ENCODE measurements at regions not wholly inside any gene's neighbourhood (a gene's known extent, or its start where the extent isn't known, plus 50 kb on each side); places are given as distances from the start of the nearest gene placed in this dataset.
"Not testable (repeated sequence)": the region's sequence is repeated elsewhere in the genome, so short reads cannot be mapped to it uniquely, and the experiment has no call there.

DNA sequence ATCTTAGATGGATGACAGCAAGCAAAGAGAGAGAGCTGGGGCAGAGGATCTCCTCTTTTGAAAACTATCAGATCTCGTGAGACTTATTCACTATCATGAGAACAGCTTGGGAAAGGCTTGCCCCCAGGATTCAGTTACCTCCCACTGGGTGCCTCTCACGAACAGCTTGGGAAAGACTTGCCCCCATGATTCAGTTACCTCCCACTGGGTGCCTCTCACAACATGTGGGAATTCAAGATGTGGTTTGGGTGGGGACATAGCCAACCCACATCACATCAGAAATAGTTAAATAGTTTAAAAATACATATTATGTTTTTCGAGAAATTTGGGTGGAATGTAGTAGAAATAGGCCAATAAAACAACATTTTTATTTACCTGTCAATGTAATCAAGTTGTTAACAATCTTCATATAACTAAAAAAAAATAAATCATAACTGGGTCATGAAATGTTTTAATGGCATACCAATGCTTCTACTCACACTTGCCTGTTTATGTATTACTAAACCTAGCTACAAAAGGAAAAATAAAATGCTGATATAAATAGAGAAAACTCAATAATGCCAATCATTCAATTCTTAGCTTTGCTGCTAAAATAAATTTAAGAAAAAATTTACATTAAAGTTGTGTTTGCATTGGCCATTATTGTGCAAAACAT is 608.9 kb downstream of the SUCLG1 start:
- no peaks in the 10 kb centered on the region for H3K4me1 Mint-ChIP-seq
- H3K27me3 Mint-ChIP-seq, result no peaks in the 10 kb centered on the region
- H3K9me3 Mint-ChIP-seq, result peaks cover 0 to 5% of the 10 kb centered on the region in 2 donors
- no peak overlapping the region for H3K4me3 Mint-ChIP-seq
- H3K27ac Mint-ChIP-seq, result no peak overlapping the region
- no peak for DNase-seq
- ATAC-seq, result no peak

- no peak overlapping the region for H3K27ac Mint-ChIP-seq
- no peaks in the 10 kb centered on the region for H3K27me3 Mint-ChIP-seq
- no peak overlapping the region for H3K4me3 Mint-ChIP-seq
- no peaks in the 10 kb centered on the region for H3K4me1 Mint-ChIP-seq
- H3K9me3 Mint-ChIP-seq, result no peaks in the 10 kb centered on the region
- no peak for ATAC-seq
- no peak for DNase-seq
Observed at GRCh38 chr2:83844490-83844889, 614.6 kb downstream of the SUCLG1 start.

GRCh38 chr2:83842421-83842820 is 616.7 kb downstream of the SUCLG1 start:
- Mint-ChIP-seq H3K4me1 (no peaks in the 10 kb centered on the region), H3K27me3 (no peaks in the 10 kb centered on the region), H3K27ac (no peak overlapping the region), H3K4me3 (no peak overlapping the region), H3K9me3 (no peaks in the 10 kb centered on the region)
- no peak for ATAC-seq
- DNase-seq, result no peak

- no peaks in the 10 kb centered on the region for H3K27me3 Mint-ChIP-seq
- DNase-seq (no peak), ATAC-seq (no peak)
- H3K4me3 Mint-ChIP-seq, result no peak overlapping the region
- no peaks in the 10 kb centered on the region for H3K4me1 Mint-ChIP-seq
- no peak overlapping the region for H3K27ac Mint-ChIP-seq
- H3K9me3 Mint-ChIP-seq, result no peaks in the 10 kb centered on the region
Observed at GRCh38 chr2:83837823-83838222, 621.3 kb downstream of the SUCLG1 start.

DNA sequence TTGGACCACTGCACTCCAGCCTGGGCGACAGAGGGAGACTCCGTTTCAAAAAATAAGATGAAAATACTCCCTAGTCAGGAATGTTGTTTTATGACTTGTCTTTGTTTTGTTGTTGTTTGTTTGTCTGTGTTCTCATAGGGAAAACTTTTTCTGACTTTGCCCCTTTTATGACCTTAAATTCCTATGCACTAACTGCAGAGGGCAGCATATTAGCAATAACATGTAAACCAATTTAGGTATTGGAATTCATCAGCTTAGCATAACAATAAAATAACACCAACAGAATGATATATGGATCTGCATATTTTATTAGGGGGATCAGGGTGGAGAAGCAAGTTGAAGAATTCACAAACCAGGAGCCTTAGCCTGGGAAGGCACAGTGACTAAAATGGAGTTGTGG is 631.5 kb downstream of the SUCLG1 start:
- Mint-ChIP-seq H3K27ac (no peak overlapping the region), H3K4me3 (no peak overlapping the region), H3K27me3 (no peaks in the 10 kb centered on the region), H3K9me3 (no peaks in the 10 kb centered on the region), H3K4me1 (no peaks in the 10 kb centered on the region)
- DNase-seq, result no peak
- ATAC-seq, result no peak

- Mint-ChIP-seq H3K4me1 (no peaks in the 10 kb centered on the region), H3K4me3 (no peak overlapping the region), H3K27me3 (no peaks in the 10 kb centered on the region), H3K27ac (no peak overlapping the region), H3K9me3 (no peaks in the 10 kb centered on the region)
- DNase-seq (no peak), ATAC-seq (no peak)
Observed at GRCh38 chr2:83826577-83826976, 632.5 kb downstream of the SUCLG1 start.

GRCh38 chr2:83823229-83823628 is 635.9 kb downstream of the SUCLG1 start:
- H3K4me1 Mint-ChIP-seq, result no peaks in the 10 kb centered on the region
- peak; percentile 26 for ATAC-seq
- H3K9me3 Mint-ChIP-seq, result no peaks in the 10 kb centered on the region
- DNase-seq, result no peak
- no peak overlapping the region for H3K27ac Mint-ChIP-seq
- H3K4me3 Mint-ChIP-seq, result no peak overlapping the region
- no peaks in the 10 kb centered on the region for H3K27me3 Mint-ChIP-seq

DNA sequence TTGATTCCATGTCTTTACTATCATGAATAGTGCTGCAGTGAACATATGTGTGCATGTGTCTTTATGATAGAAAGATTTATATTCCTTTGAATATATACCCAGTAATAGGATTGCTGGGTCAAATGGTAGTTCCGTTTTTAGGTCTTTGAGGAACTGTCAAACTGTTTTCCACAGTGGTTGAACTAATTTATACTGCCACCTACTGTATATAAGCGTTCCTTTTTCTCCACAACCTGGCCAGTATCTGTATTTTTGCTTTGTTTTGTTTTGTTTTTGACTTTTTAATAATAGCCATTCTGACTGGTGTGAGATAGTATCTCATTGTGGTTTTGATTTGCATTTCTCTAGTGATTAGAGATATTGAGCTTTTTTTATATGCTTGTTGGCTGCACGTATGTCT is 641.6 kb downstream of the SUCLG1 start:
- H3K4me1 Mint-ChIP-seq, result no peaks in the 10 kb centered on the region
- no peaks in the 10 kb centered on the region for H3K9me3 Mint-ChIP-seq
- no peak overlapping the region for H3K4me3 Mint-ChIP-seq
- no peak overlapping the region for H3K27ac Mint-ChIP-seq
- DNase-seq, result no peak
- no peak for ATAC-seq
- no peaks in the 10 kb centered on the region for H3K27me3 Mint-ChIP-seq

DNA sequence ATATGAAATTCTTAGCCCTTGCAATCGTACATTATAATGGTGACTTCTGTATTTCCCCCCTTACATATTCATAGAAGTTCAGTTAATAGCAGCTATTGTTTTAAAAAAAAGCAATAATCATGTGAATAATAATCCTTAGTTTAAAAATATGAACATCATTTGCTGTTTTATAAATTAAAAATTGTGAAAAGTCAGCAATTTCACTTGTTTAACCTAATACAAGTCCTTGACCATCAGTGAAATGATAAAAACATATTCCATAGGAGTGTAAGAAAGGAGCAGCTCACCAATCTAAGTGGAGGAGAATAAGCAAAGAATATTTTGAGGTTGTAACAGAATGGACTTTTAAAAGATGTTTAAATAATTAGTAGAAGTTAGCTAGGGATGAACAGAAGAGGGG is 650.2 kb downstream of the SUCLG1 start:
- ATAC-seq (no peak), DNase-seq (no peak)
- no peak overlapping the region for H3K4me3 Mint-ChIP-seq
- H3K4me1 Mint-ChIP-seq, result no peaks in the 10 kb centered on the region
- no peaks in the 10 kb centered on the region for H3K27me3 Mint-ChIP-seq
- no peaks in the 10 kb centered on the region for H3K9me3 Mint-ChIP-seq
- no peak overlapping the region for H3K27ac Mint-ChIP-seq

DNA sequence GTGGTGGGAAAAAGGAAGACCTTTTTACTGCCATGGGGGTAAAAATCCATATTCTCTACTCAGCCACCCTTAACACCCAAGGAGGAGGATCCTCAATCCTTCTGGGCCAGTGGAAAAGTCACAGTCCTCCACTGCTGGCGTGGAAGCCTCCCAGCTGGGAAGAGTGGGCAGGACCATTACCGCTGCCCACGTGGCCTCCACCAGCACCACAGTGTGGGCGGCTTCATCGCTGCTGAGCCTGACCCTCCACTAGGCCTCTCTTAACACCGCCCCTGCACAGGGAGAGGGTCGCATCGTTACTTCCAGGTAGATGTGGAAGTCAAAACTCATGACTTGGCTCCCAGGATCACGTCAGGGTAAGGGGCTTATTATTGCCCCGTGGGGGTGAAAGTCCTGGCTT is 656.5 kb downstream of the SUCLG1 start:
- Mint-ChIP-seq H3K27me3 (no peaks in the 10 kb centered on the region), H3K9me3 (peaks cover 0 to 5% of the 10 kb centered on the region in 2 donors), H3K4me3 (no peak overlapping the region), H3K27ac (no peak overlapping the region), H3K4me1 (no peaks in the 10 kb centered on the region)
- no peak for DNase-seq
- ATAC-seq, result no peak

DNA sequence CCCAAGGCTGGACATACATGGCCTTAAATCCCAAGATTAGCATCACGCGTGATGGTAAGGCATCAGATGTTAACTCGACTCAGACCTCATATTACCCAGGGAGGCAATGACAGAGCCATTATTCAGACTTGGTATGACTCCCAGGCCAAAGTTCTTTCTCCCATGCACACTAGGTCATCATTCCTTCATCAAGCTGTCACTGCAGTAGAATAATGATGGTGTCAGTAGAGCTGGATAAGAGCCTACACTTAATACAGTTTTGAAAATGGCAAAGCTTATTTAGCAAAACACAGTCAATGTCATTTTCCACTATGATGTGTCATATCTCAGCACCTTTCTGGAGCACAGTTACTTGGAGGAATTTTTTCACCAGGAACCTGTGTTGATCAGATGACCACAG is 663.3 kb downstream of the SUCLG1 start:
- Mint-ChIP-seq H3K4me1 (no peaks in the 10 kb centered on the region), H3K27me3 (no peaks in the 10 kb centered on the region), H3K4me3 (no peak overlapping the region), H3K27ac (no peak overlapping the region), H3K9me3 (no peaks in the 10 kb centered on the region)
- DNase-seq (no peak), ATAC-seq (no peak)

GRCh38 chr2:83790467-83790866 is 668.6 kb downstream of the SUCLG1 start:
- not testable (repeated sequence) for H3K4me1 Mint-ChIP-seq, H3K27ac Mint-ChIP-seq, H3K4me3 Mint-ChIP-seq, ATAC-seq, DNase-seq, H3K9me3 Mint-ChIP-seq, H3K27me3 Mint-ChIP-seq

GRCh38 chr2:83789674-83790073 is 669.4 kb downstream of the SUCLG1 start:
- H3K4me1 Mint-ChIP-seq, ATAC-seq, DNase-seq, H3K27ac Mint-ChIP-seq, H3K9me3 Mint-ChIP-seq, H3K27me3 Mint-ChIP-seq, H3K4me3 Mint-ChIP-seq: not testable (repeated sequence)

DNA sequence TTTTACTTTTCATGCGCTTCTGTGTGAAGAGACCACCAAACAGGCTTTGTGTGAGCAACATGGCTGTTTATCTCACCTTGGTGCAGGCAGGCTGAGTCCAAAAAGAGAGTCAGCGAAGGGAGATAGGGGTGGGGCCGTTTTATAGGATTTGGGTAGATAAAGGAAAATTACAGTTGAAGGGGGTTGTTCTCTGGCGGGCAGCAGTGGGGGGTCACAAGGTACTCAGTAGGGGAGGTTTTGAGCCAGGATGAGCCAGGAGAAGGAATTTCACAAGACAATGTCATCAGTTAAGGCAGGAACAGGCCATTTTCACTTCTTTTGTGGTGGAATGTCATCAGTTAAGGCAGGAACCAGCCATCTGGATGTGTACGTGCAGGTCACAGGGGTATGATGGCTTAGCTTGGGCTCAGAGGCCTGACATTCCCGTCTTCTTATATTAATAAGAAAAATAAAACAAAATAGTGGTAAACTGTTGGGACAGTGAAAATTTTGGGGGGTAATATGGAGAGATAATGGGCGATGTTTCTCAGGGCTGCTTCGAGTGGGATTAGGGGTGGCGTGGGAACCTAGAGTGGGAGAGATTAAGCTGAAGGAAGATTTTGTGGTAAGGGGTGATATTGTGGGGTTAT is 670.0 kb downstream of the SUCLG1 start:
- ATAC-seq, H3K4me3 Mint-ChIP-seq, H3K4me1 Mint-ChIP-seq, H3K27ac Mint-ChIP-seq, H3K9me3 Mint-ChIP-seq, DNase-seq, H3K27me3 Mint-ChIP-seq: not testable (repeated sequence)

DNA sequence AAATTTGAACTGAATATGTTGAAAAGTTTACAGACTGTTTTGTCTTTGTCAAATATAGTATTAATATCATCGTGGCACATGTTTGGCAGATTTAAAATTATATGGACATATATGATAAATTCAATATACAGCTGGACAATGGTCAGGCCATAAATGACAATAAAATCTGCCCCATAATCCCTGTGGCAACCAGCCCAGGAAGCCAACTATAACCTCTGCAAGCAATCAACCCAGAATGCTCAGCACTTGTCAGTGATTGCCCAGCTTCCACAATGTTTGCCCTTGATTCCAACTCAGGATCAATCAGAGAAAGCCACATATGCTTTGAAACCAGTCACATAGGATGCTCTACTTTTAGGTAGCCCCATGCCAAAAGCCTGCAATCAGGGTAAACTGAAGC is 671.9 kb downstream of the SUCLG1 start:
- ATAC-seq (no peak), DNase-seq (no peak)
- Mint-ChIP-seq H3K27ac (no peak overlapping the region), H3K27me3 (no peaks in the 10 kb centered on the region), H3K4me1 (no peaks in the 10 kb centered on the region), H3K4me3 (no peak overlapping the region), H3K9me3 (no peaks in the 10 kb centered on the region)

GRCh38 chr2:83786140-83786539 is 672.9 kb downstream of the SUCLG1 start:
- Mint-ChIP-seq H3K27ac (no peak overlapping the region), H3K27me3 (no peaks in the 10 kb centered on the region), H3K9me3 (peaks cover 0 to 9% of the 10 kb centered on the region in 2 donors), H3K4me3 (no peak overlapping the region), H3K4me1 (no peaks in the 10 kb centered on the region)
- ATAC-seq (no peak), DNase-seq (no peak)

- no peak for DNase-seq
- Mint-ChIP-seq H3K27ac (no peak overlapping the region), H3K27me3 (no peaks in the 10 kb centered on the region), H3K4me1 (no peaks in the 10 kb centered on the region), H3K9me3 (peaks cover 4 to 10% of the 10 kb centered on the region in 2 donors), H3K4me3 (no peak overlapping the region)
- ATAC-seq, result no peak
Observed at GRCh38 chr2:83784947-83785346, 674.1 kb downstream of the SUCLG1 start.

Measured in stimulated activated naive CD8-positive, alpha-beta T cell treated with anti-CD3 and anti-CD28 coated beads, Interleukin-15, amount 100 ng/mL, for 72 hours (primary cell).